ENCODE measurements at regions not wholly inside any gene's neighbourhood (a gene's known extent, or its start where the extent isn't known, plus 50 kb on each side); places are given as distances from the start of the nearest gene placed in this dataset.
"Not testable (repeated sequence)": the region's sequence is repeated elsewhere in the genome, so short reads cannot be mapped to it uniquely, and the experiment has no call there.

DNA sequence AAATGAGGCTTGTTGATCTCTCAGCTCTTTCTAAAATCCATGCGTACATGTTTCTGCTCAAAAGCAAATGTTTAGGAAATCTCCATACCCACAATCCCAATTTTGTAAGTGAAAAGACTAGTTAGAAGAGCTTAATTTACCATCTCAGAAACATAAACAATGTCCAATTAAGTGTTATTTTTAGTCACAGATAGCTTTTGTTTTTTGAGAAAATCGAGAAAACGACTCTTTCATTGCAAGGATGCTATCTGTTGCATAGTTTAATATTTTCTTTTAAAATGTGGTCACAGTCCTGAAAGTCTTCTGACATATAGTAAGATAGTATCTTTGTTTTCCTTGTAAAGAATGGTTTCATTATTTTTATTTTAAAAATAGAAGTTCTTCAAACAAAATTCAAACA lies 338.0 kb upstream of the DAB2 start:
- Histone ChIP-seq H3K4me3 (no peak overlapping the region), H3K36me3 (no peaks in the 10 kb centered on the region), H3K4me2 (no peak overlapping the region), H3K27me3 (no peaks in the 10 kb centered on the region), H3K27ac (no peak overlapping the region), H3K4me1 (peaks cover 0 to 9% (median 0%) of the 10 kb centered on the region in 10 experiments; a peak in 1 of 20 replicates), H4K20me1 (no peaks in the 10 kb centered on the region), H3K9ac (no peak overlapping the region), H3K9me3 (replicated peaks in 1 of 11) (0 out of 22 replicates have a peak, but pooled peaks cover 0 to 7% (median 0%) of the 10 kb centered on the region in 11 experiments)
- TF ChIP-seq Cebpa-rat (IDR thresholded peaks at IDR 0.05), result no peak

DNA sequence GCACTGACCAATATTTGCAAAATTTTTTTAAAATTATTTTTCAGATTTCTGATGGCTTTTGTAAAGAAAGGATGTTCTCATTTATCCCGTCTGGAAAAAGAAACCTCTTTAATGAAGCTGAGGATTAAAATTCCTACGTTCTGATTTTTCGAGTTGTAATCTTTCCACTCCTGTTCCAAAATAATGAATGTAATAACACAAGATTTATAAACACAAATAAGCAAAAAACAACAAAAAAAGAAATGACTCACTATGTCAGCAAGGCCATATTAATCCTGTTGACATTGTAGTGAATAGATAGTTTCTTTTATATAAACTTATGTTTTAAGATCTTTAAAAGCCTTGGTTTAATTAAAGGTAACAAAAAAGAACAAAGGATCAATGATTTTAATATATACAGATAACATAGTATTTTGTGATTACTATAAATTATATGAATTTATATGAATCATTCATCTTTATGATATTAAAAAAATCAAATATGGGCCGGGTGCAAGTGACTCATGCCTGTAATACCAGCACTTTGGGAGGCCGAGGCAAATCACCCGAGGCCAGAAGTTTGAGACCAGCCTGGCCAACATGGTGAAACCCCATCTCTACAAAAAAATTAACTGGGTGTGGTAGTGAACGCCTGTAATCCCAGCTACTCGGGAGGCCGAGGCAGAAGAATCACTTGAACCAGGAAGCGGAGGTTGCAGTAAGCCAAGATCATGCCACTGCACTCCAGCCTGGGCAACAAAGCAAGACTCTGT lies 336.6 kb upstream of the DAB2 start:
- H3K4me1 ChIP-seq, result peaks cover 0 to 9% (median 0%) of the 10 kb centered on the region in 10 experiments; a peak in 1 of 20 replicates
- no peak overlapping the region for H3K4me3 ChIP-seq
- no peak overlapping the region for H3K9ac ChIP-seq
- peak overlapping the region in 1 of 11 experiments; percentile 11; a peak in 1 of 22 replicates for H3K4me2 ChIP-seq
- H3K27me3 ChIP-seq, result no peaks in the 10 kb centered on the region
- H3K36me3 ChIP-seq, result no peaks in the 10 kb centered on the region
- H4K20me1 ChIP-seq, result no peaks in the 10 kb centered on the region
- TF ChIP-seq Cebpa-rat (IDR thresholded peaks at IDR 0.05), result no peak
- 0 out of 22 replicates have a peak, but pooled peaks cover 0 to 7% (median 0%) of the 10 kb centered on the region in 11 experiments for H3K9me3 ChIP-seq (replicated peaks in 1 of 11)
- no peak overlapping the region for H3K27ac ChIP-seq

DNA sequence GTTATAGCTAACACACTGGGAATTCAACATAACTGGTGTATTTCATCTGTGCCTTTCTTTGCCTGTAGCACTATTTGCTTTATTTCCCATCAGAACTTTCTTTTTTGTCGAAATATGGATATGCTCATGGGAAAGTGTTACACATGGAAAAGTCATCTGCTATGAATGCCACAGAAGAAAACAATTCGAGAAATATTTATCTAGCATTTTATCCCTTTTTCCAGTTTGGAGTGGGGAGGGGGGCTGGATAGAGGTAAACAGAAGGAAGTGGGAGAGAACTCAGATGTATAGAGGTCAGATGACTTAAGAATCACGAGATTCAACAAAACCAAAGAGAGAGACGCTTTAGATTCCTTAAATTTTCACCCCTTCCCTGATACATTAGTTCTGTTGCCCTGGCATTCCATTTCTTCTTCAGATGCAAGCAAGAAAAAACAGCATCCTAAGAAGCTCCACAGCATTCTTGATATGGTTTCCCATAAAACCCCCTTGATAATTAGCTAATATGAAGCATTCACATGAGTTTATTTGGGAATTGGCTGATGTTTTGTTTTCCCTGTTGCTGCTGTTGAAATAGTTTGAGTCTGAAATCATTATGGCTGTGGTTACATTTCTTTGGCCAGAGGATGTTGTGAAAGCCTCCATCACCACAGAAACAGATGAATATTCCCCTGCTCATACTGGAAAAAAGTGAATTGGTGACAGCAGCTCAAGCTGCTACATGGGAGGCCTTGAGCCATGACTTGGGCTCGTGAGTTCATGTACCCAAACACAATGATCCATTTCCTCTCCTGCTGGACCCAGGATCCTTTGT lies 335.8 kb upstream of the DAB2 start:
- Histone ChIP-seq H3K27me3 (no peaks in the 10 kb centered on the region), H3K9ac (no peak overlapping the region), H3K4me2 (peak overlapping the region in 1 of 11 experiments; percentile 11; a peak in 1 of 22 replicates), H3K36me3 (no peaks in the 10 kb centered on the region), H3K4me1 (peaks cover 0 to 9% (median 0%) of the 10 kb centered on the region in 10 experiments; a peak in 1 of 20 replicates), H4K20me1 (no peaks in the 10 kb centered on the region), H3K4me3 (no peak overlapping the region), H3K27ac (peak overlapping the region in 3 of 11 experiments; percentile 17 to 30 (median 21); a peak in 3 of 22 replicates), H3K9me3 (replicated peaks in 1 of 11) (0 out of 22 replicates have a peak, but pooled peaks cover 0 to 7% (median 0%) of the 10 kb centered on the region in 11 experiments)
- TF ChIP-seq Cebpa-rat (IDR thresholded peaks at IDR 0.05), result no peak

DNA sequence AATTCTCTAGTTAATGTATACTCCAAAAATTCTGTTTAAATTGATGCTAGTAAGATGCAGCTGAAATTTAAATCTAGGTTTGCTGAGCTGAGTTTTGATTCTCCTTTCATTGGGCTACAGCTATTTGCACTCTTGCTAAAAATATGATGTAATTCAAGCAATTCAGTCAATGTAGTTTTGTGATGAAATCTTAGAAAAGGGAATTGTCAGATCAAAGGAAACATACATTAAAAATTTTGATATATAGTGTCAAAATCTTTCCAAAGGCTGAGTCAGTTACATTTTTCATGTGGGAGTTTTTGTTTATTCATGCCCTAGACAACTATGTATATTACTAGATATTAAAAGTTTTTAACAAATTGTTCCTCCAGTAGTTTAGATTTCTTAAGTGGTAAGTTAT lies 334.9 kb upstream of the DAB2 start:
- no peak overlapping the region for H3K9ac ChIP-seq
- no peak overlapping the region for H3K4me3 ChIP-seq
- H4K20me1 ChIP-seq, result no peaks in the 10 kb centered on the region
- no peak for TF ChIP-seq Cebpa-rat (IDR thresholded peaks at IDR 0.05)
- H3K36me3 ChIP-seq, result no peaks in the 10 kb centered on the region
- H3K27ac ChIP-seq, result no peak overlapping the region
- H3K4me2 ChIP-seq, result no peak overlapping the region
- H3K4me1 ChIP-seq, result peaks cover 0 to 9% (median 0%) of the 10 kb centered on the region in 10 experiments; a peak in 1 of 20 replicates
- 0 out of 22 replicates have a peak, but pooled peaks cover 0 to 7% (median 0%) of the 10 kb centered on the region in 11 experiments for H3K9me3 ChIP-seq (replicated peaks in 1 of 11)
- no peaks in the 10 kb centered on the region for H3K27me3 ChIP-seq

DNA sequence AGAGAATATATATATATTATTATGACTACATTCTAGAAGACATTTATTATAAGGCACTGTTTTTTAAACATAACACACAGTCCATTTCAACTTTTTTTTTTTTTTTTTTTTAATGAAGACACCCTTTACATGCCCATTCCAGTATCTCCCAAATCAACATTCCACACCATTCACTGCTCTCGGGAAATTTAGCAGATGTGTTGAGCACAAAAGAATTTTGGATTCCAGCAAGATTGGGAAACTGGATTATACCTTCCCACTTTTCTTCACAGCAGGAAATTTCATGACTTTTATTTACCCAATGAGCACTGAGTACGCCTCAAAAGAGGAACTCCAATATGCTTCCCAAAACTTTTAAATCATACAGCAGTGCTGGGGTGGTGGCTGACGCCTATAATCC lies 333.6 kb upstream of the DAB2 start:
- Histone ChIP-seq H3K4me3 (no peak overlapping the region), H3K27ac (no peak overlapping the region), H3K9ac (no peak overlapping the region), H4K20me1 (no peaks in the 10 kb centered on the region), H3K4me1 (peaks cover 0 to 9% (median 0%) of the 10 kb centered on the region in 10 experiments; a peak in 1 of 20 replicates), H3K27me3 (no peaks in the 10 kb centered on the region), H3K36me3 (no peaks in the 10 kb centered on the region), H3K9me3 (replicated peaks in 1 of 11) (0 out of 22 replicates have a peak, but pooled peaks cover 0 to 2% (median 0%) of the 10 kb centered on the region in 11 experiments), H3K4me2 (no peak overlapping the region)
- no peak for TF ChIP-seq Cebpa-rat (IDR thresholded peaks at IDR 0.05)

DNA sequence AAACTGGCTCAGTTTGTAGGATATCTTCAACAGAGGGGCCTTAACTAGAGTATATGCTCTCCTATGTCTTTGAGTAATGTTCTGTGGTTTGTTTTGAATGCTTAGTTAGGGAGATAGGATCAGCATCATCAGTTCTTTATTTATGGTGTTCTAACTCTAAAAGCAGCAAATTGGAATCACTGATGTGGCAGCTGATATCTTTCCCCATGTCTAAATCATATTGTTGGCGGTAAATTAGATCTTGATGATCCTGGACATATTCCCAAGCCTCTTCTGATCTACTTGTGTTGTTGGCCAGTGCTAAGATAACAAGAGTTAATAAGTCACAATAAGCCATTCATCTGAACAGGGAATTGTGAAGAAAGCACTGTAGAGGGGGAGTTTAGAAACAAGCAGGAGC lies 332.4 kb upstream of the DAB2 start:
- H3K4me3 ChIP-seq, result no peak overlapping the region
- H3K27ac ChIP-seq, result no peak overlapping the region
- peaks cover 0 to 9% (median 0%) of the 10 kb centered on the region in 10 experiments; a peak in 1 of 20 replicates for H3K4me1 ChIP-seq
- H3K4me2 ChIP-seq, result no peak overlapping the region
- no peak for TF ChIP-seq Cebpa-rat (IDR thresholded peaks at IDR 0.05)
- H4K20me1 ChIP-seq, result no peaks in the 10 kb centered on the region
- no peaks in the 10 kb centered on the region for H3K27me3 ChIP-seq
- no peak overlapping the region for H3K9ac ChIP-seq
- H3K36me3 ChIP-seq, result no peaks in the 10 kb centered on the region
- no peaks in the 10 kb centered on the region for H3K9me3 ChIP-seq (replicated peaks in 1 of 11)

DNA sequence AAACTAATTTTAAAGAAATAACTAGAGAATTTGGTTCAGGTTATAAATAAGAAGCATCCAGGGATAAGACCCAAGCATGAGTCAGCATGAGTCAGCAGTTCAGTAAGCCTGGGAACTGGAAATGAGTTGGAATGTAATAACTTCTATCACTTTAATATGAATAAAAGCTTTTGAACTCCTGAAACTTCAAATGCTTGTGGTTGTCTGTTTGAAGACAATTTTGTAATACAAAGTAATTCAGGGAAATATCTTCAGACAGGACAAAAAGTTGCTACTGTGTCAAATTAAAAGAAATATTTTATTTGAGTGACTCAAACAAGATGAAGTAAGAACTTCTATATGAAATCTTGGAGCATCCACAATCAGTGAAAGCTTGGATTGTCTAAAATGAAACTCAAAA lies 331.2 kb upstream of the DAB2 start:
- no peak overlapping the region for H3K9ac ChIP-seq
- no peak overlapping the region for H3K4me2 ChIP-seq
- H3K4me1 ChIP-seq, result peaks cover 0 to 9% (median 0%) of the 10 kb centered on the region in 10 experiments; a peak in 1 of 20 replicates
- peaks cover 0 to 4% (median 0%) of the 10 kb centered on the region in 11 experiments; a peak in 2 of 22 replicates for H3K9me3 ChIP-seq (replicated peaks in 1 of 11)
- no peaks in the 10 kb centered on the region for H3K27me3 ChIP-seq
- no peak for TF ChIP-seq Cebpa-rat (IDR thresholded peaks at IDR 0.05)
- H4K20me1 ChIP-seq, result no peaks in the 10 kb centered on the region
- peak overlapping the region in 1 of 11 experiments; percentile 5; a peak in 1 of 22 replicates for H3K27ac ChIP-seq
- no peaks in the 10 kb centered on the region for H3K36me3 ChIP-seq
- H3K4me3 ChIP-seq, result no peak overlapping the region

DNA sequence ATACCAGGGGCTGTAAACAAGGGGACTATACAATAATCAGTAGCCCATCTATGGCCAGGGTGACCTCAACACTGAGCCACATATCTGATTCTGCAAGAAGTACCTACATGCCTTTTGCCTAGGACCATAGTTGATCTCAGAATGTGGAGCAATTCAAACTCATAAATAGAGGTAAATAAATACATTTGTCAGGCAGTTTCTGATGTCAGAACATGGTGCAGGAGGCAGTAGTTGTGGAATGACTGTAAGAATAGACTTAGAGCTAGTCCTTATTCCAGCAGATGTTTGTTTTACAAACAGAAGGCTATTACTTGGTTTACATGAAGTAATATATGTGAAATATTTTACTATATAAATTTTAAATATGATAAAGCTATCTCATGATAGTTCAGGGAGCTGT lies 330.7 kb upstream of the DAB2 start:
- no peaks in the 10 kb centered on the region for H3K36me3 ChIP-seq
- H3K4me2 ChIP-seq, result no peak overlapping the region
- no peaks in the 10 kb centered on the region for H3K27me3 ChIP-seq
- no peaks in the 10 kb centered on the region for H4K20me1 ChIP-seq
- H3K4me1 ChIP-seq, result peaks cover 0 to 3% (median 0%) of the 10 kb centered on the region in 10 experiments; a peak in 1 of 20 replicates
- no peak for TF ChIP-seq Cebpa-rat (IDR thresholded peaks at IDR 0.05)
- peaks cover 0 to 9% (median 4%) of the 10 kb centered on the region in 11 experiments; a peak in 5 of 22 replicates for H3K9me3 ChIP-seq (replicated peaks in 1 of 11)
- H3K4me3 ChIP-seq, result no peak overlapping the region
- no peak overlapping the region for H3K9ac ChIP-seq
- peak overlapping the region in 1 of 11 experiments; percentile 5; a peak in 1 of 22 replicates for H3K27ac ChIP-seq

DNA sequence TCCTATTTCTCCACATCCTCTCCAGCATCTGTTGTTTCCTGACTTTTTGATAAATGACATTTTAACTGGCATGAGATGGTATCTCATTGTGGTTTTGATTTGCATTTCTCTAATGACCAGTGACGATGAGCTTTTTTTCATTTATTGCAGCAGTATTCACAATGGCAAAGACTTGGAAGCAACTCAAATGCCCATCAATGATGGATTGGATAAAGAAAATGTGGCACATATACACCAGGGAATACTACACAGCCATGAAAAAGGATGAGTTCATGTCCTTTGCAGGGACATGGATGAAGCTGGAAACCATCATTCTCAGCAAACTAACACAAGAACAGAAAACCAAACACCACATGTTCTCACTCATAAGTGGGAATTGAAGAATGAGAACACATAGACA lies 329.0 kb upstream of the DAB2 start:
- H3K9me3 ChIP-seq (replicated peaks in 1 of 11), result peaks cover 0 to 13% (median 4%) of the 10 kb centered on the region in 11 experiments; a peak in 7 of 22 replicates
- not testable (repeated sequence) for H3K27me3 ChIP-seq, H4K20me1 ChIP-seq, H3K4me2 ChIP-seq, H3K4me3 ChIP-seq, H3K4me1 ChIP-seq, H3K9ac ChIP-seq, H3K36me3 ChIP-seq, H3K27ac ChIP-seq

Data from BLaER1 treated with 17β-estradiol and CSF1 and Interleukin-3, amounts not matched to agents 10 nM and 100 nM (cell line).